ENCODE measurements at regions not wholly inside any gene's neighbourhood (a gene's known extent, or its start where the extent isn't known, plus 50 kb on each side); places are given as distances from the start of the nearest gene placed in this dataset.

DNA sequence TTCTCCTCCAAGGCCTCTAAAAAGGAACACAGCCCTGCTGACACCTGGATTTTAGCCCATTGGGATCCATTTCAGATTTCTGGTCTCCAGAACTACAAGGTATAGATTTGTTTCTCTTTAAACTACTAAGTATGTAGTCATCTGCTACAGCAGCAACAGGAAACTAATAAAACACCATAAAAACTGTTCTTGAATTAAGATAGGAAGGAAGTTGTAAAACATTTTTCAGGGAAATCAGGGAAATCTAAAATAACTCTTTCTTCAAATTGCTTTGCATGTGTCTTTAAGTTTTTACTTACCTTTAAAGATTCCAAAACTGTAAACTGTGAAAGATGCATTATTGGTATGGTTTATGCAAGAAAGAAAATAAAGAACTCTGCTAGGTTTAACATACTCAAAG is 407.0 kb upstream of the TOM1L1 start:
- TF ChIP-seq CTCF (IDR thresholded peaks at IDR 0.05) (no peak), POLR2A (IDR thresholded peaks at IDR 0.05) (no peak)

All from heart left ventricle (tissue), 13 donors.